B cell (primary cell): ENCODE measurements at regions not wholly inside any gene's neighbourhood (a gene's known extent, or its start where the extent isn't known, plus 50 kb on each side); places are given as distances from the start of the nearest gene placed in this dataset.

Experiments
- ATAC-seq: fragments of 200-7000 bp; cut with Tn5 transposase; one replicate; pipeline ENCODE4 v1.10.0; 2021; ENCODE audit warnings: low read depth, mild to moderate bottlenecking, moderate number of reproducible peaks, moderate library complexity
- CTCF ChIA-PET: fragments of 350-600 bp; sonication (Branson Sonifier 250); formaldehyde crosslinking; loops from one replicate; lab custom pipeline; 2021; ENCODE audit warnings: antibody characterized with exemption, inconsistent platforms; lab: Charles Lee
- POLR2A ChIA-PET: fragments of 350-600 bp; sonication (Branson Sonifier 250); formaldehyde crosslinking; loops from one replicate; lab custom pipeline; 2021; ENCODE audit warnings: antibody characterized with exemption; lab: Charles Lee
- DNase-seq: peaks from one replicate; pipeline ENCODE4 v3.0.0; 2013
- H2AFZ ChIP-seq: 2 replicates; pipeline ENCODE4 v1.6.1; 2012; ENCODE audit warnings: mild to moderate bottlenecking, low read depth, low read length; ENCODE audit not compliant: insufficient read depth, poor library complexity, severe bottlenecking
- H3K27ac ChIP-seq, 2 donors: 1 replicate in 1 of 2; 2 replicates in 1 of 2; pipeline ENCODE4 v1.5.1; 2012 to 2013; ENCODE audit warnings: low read length in 2 of 2, mild to moderate bottlenecking in 2 of 2, moderate library complexity in 1 of 2
- H3K27me3 ChIP-seq, 4 experiments: fragments of 200-600 bp in 1 of 4; sonication (generic) in 1 of 4; replicated peaks in 1 of 4; 1 replicate in 2 of 4; 2 replicates in 2 of 4; pipeline versions ENCODE4 v1.6.1 to v1.7.0; 2013 to 2016; ENCODE audit warnings: low read length in 3 of 4, mild to moderate bottlenecking in 2 of 4, mixed read lengths in 1 of 4, moderate library complexity in 1 of 4; ENCODE audit not compliant: insufficient read depth in 4 of 4, control insufficient read depth in 3 of 4; ENCODE audit errors: control extremely low read depth in 1 of 4
- H3K36me3 ChIP-seq, 2 experiments: replicated peaks in 1 of 2; 1 replicate in 1 of 2; 2 replicates in 1 of 2; pipeline versions ENCODE4 v1.6.1 to v1.7.1; 2013; ENCODE audit warnings: low read length in 1 of 2; ENCODE audit not compliant: insufficient read depth in 2 of 2, control insufficient read depth in 1 of 2; ENCODE audit errors: control extremely low read depth in 1 of 2, extremely low read depth in 1 of 2
- H3K4me1 ChIP-seq, 2 donors: fragments of 200-600 bp in 1 of 2; sonication (generic) in 1 of 2; 1 replicate in 1 of 2; 2 replicates in 1 of 2; pipeline versions ENCODE4 v1.5.1 to v1.6.1; 2013 to 2017; ENCODE audit warnings: low read length in 2 of 2; ENCODE audit not compliant: control insufficient read depth in 2 of 2, insufficient read depth in 2 of 2
- H3K4me2 ChIP-seq: replicated peaks from 2 replicates; pipeline ENCODE3; 2012; ENCODE audit warnings: mild to moderate bottlenecking, low read depth, low read length; ENCODE audit not compliant: poor library complexity, severe bottlenecking
- H3K4me3 ChIP-seq, 5 experiments: fragments of 200-600 bp in 1 of 5; sonication (generic) in 1 of 5; 1 replicate in 3 of 5; 2 replicates in 2 of 5; pipeline versions ENCODE4 v1.5.1 to v1.7.0; 2011 to 2016; ENCODE audit warnings: low read length in 4 of 5, mild to moderate bottlenecking in 4 of 5, low read depth in 2 of 5, control low read depth in 1 of 5, moderate library complexity in 1 of 5; ENCODE audit not compliant: insufficient read depth in 1 of 5; ENCODE audit errors: control extremely low read depth in 1 of 5, extremely low read depth in 1 of 5
- H3K79me2 ChIP-seq: fragments of 200-600 bp; sonication (generic); one replicate; pipeline ENCODE4 v1.6.0; 2016; ENCODE audit warnings: low read length; ENCODE audit not compliant: control insufficient read depth, insufficient read depth
- H3K9ac ChIP-seq: fragments of 200-600 bp; sonication (generic); 2 replicates; pipeline ENCODE4 v1.6.1; 2017; ENCODE audit warnings: mild to moderate bottlenecking, low read length, moderate library complexity
- H3K9me3 ChIP-seq, 3 donors: one replicate each; pipeline versions ENCODE4 v1.6.1 to v1.7.1; 2013; ENCODE audit warnings: low read length in 2 of 3; ENCODE audit not compliant: control insufficient read depth in 2 of 3, insufficient read depth in 1 of 3; ENCODE audit errors: control extremely low read depth in 1 of 3
- H4K20me1 ChIP-seq: 2 replicates; pipeline ENCODE4 v1.6.0; 2012; ENCODE audit warnings: mild to moderate bottlenecking, low read length; ENCODE audit not compliant: insufficient read depth, control insufficient read depth, poor library complexity, severe bottlenecking
- H3K27ac Mint-ChIP-seq: one replicate; pipeline ENCODE4 v1.8.0; 2021; ENCODE audit warnings: mixed read lengths
- H3K27me3 Mint-ChIP-seq: one replicate; pipeline ENCODE4 v1.8.0; 2021; ENCODE audit warnings: mixed read lengths
- H3K4me1 Mint-ChIP-seq: one replicate; pipeline ENCODE4 v1.8.0; 2021; ENCODE audit warnings: mixed read lengths
- H3K4me3 Mint-ChIP-seq: one replicate; pipeline ENCODE4 v1.8.0; 2021; ENCODE audit warnings: mixed read lengths
- H3K9me3 Mint-ChIP-seq: one replicate; pipeline ENCODE4 v1.8.0; 2022; ENCODE audit warnings: mixed read lengths; ENCODE audit not compliant: insufficient read depth
- CTCF ChIP-seq: fragments of 200-600 bp; IDR thresholded peaks from one replicate; pipeline ENCODE4 v1.8.0; 2022; ENCODE audit warnings: antibody characterized with exemption, mild to moderate bottlenecking
- EZH2 ChIP-seq: IDR thresholded peaks from 2 replicates; pipeline ENCODE4 v1.6.1; 2012; ENCODE audit warnings: borderline replicate concordance, low read depth, mild to moderate bottlenecking, moderate library complexity, low read length; ENCODE audit not compliant: insufficient read depth, poor library complexity, severe bottlenecking
- WGBS: methylation state at CpG from one replicate; pipeline ENCODE4 v1.1.5; 2013; ENCODE audit warnings: missing lambda C conversion rate; ENCODE audit not compliant: insufficient coverage; 5-methylcytosine and 5-hydroxymethylcytosine counted together
- intact Hi-C: fragments of 100-400 bp; cut with micrococcal nuclease; formaldehyde crosslinking; loops from one replicate; pipeline ENCODE4 v1.10.0; 2022

- TF ChIP-seq EZH2 (no peak), CTCF (no peak)
- Histone ChIP-seq H3K4me3 (no peak overlapping the region), H3K79me2 (no peaks in the 10 kb centered on the region), H3K4me1 (no peaks in the 10 kb centered on the region), H3K27ac (no peak overlapping the region), H3K4me2 (no peak overlapping the region), H3K9ac (no peak overlapping the region), H3K27me3 (peaks cover 0 to 5% (median 0%) of the 10 kb centered on the region in 4 experiments), H4K20me1 (no peaks in the 10 kb centered on the region), H3K36me3 (no peaks in the 10 kb centered on the region), H2AFZ (no peak overlapping the region), H3K9me3 (no peaks in the 10 kb centered on the region)
- Mint-ChIP-seq H3K27me3 (peaks cover 7% of the 10 kb centered on the region), H3K27ac (no peak overlapping the region), H3K4me1 (no peaks in the 10 kb centered on the region), H3K4me3 (no peak overlapping the region), H3K9me3 (no peaks in the 10 kb centered on the region)
- CTCF ChIA-PET, result no interaction called here
- POLR2A ChIA-PET, result no interaction called here
- ATAC-seq (no peak), DNase-seq (no peak)
- intact Hi-C loops, result no loop called here
- WGBS, result 86% methylated on average over 2 of the region's 6 CpGs
These were observed 194.2 kb downstream of the ACKR3 start for GRCh38 chr2:236763857-236764256.

- Mint-ChIP-seq H3K4me1 (no peaks in the 10 kb centered on the region), H3K27ac (no peak overlapping the region), H3K9me3 (no peaks in the 10 kb centered on the region), H3K4me3 (no peak overlapping the region), H3K27me3 (peaks cover 7% of the 10 kb centered on the region)
- peaks cover 0 to 4% (median 0%) of the 10 kb centered on the region in 3 donors for H3K9me3 ChIP-seq
- no peak for TF ChIP-seq CTCF
- TF ChIP-seq EZH2, result no peak
- H3K4me1 ChIP-seq, result no peaks in the 10 kb centered on the region
- no peak overlapping the region for H3K27ac ChIP-seq
- no peak overlapping the region for H3K4me3 ChIP-seq
- intact Hi-C loops, result no loop called here
- POLR2A ChIA-PET, result no interaction called here
- no peaks in the 10 kb centered on the region for H3K36me3 ChIP-seq
- CTCF ChIA-PET, result no interaction called here
- H3K9ac ChIP-seq, result no peak overlapping the region
- no peak for DNase-seq
- H3K4me2 ChIP-seq, result no peak overlapping the region
- no peak for ATAC-seq
- WGBS, result 79% methylated on average over 2 of the region's 2 CpGs
- H3K27me3 ChIP-seq, result peaks cover 0 to 5% (median 0%) of the 10 kb centered on the region in 4 experiments
- H2AFZ ChIP-seq, result no peak overlapping the region
- H3K79me2 ChIP-seq, result no peaks in the 10 kb centered on the region
- no peaks in the 10 kb centered on the region for H4K20me1 ChIP-seq
These were observed 195.1 kb downstream of the ACKR3 start for GRCh38 chr2:236764716-236765115.
